Esophagus squamous epithelium (tissue), 5 donors: ENCODE measurements at regions not wholly inside any gene's neighbourhood (a gene's known extent, or its start where the extent isn't known, plus 50 kb on each side); places are given as distances from the start of the nearest gene placed in this dataset.

Experiments used
- DNase-seq: peaks from one replicate; lab custom pipeline; 2025; lab: John Stamatoyannopoulos, UW
- H3K27ac ChIP-seq, 4 donors: fragments of 200-600 bp; sonication (generic); one replicate each; pipeline ENCODE4 v1.5.1; 2016 to 2019; ENCODE audit warnings: mild to moderate bottlenecking in 1 of 4
- H3K27me3 ChIP-seq, 4 donors: fragments of 200-600 bp; sonication (generic); 1 replicate in 3 of 4; 2 replicates in 1 of 4; pipeline versions ENCODE4 v1.5.1 to v1.6.0; 2017 to 2021; ENCODE audit warnings: antibody characterized with exemption in 1 of 4
- H3K36me3 ChIP-seq, 3 donors: fragments of 200-600 bp; sonication (generic); one replicate each; pipeline ENCODE4 v1.5.1; 2016 to 2019
- H3K4me1 ChIP-seq, 3 donors: fragments of 200-600 bp; sonication (generic); one replicate each; pipeline ENCODE4 v1.5.1; 2017 to 2019
- H3K4me3 ChIP-seq, 4 donors: fragments of 200-600 bp; sonication (generic); 1 replicate in 3 of 4; 2 replicates in 1 of 4; pipeline ENCODE4 v1.5.1; 2016 to 2019; ENCODE audit warnings: mild to moderate bottlenecking in 2 of 4, moderate library complexity in 1 of 4
- H3K9me3 ChIP-seq, 3 donors: fragments of 200-600 bp; sonication (generic); one replicate each; pipeline ENCODE4 v1.5.1; 2016 to 2019
- CTCF ChIP-seq, 6 experiments: fragments of 450-650 bp in 4 of 6; fragments of 200-600 bp in 2 of 6; sonication (generic) in 2 of 6; IDR thresholded peaks; one replicate each; pipeline ENCODE4 v1.5.1; 2016 to 2019; ENCODE audit warnings: antibody characterized with exemption in 6 of 6, mild to moderate bottlenecking in 4 of 6, moderate library complexity in 4 of 6
- POLR2A ChIP-seq, 4 donors: fragments of 450-650 bp; IDR thresholded peaks; one replicate each; pipeline ENCODE4 v1.6.1; 2017; ENCODE audit warnings: antibody characterized with exemption in 4 of 4, mild to moderate bottlenecking in 4 of 4, moderate library complexity in 3 of 4
- WGBS, 2 donors: methylation state at CpG; one replicate each; pipeline ENCODE4 v1.1.5; 2018; 5-methylcytosine and 5-hydroxymethylcytosine counted together
- intact Hi-C: fragments of 100-400 bp; cut with DNase I; formaldehyde crosslinking; loops from one replicate; pipeline ENCODE4 v1.15.0; 2022
- donor health status: DM: yes; HTN: yes; CAD: no.

- peaks cover 0 to under 1% (median 0%) of the 10 kb centered on the region in 4 donors for H3K27me3 ChIP-seq
- 12 to 26% methylated on average over 2 of the region's 2 CpGs for WGBS, 2 donors
- H3K36me3 ChIP-seq = no peaks in the 10 kb centered on the region
- H3K4me1 ChIP-seq = peaks cover 0 to 7% (median 0%) of the 10 kb centered on the region in 3 donors
- intact Hi-C loops = no loop called here
- no peak overlapping the region for H3K27ac ChIP-seq
- H3K9me3 ChIP-seq = no peaks in the 10 kb centered on the region
- no peak overlapping the region for H3K4me3 ChIP-seq
- DNase-seq = no peak
- no peak for TF ChIP-seq CTCF (IDR thresholded peaks at IDR 0.05)
- no peak for TF ChIP-seq POLR2A (IDR thresholded peaks at IDR 0.05)
Observed at GRCh38 chr5:39577529-39577928, 152.7 kb upstream of the DAB2 start.

- TF ChIP-seq POLR2A (IDR thresholded peaks at IDR 0.05) (no peak), CTCF (IDR thresholded peaks at IDR 0.05) (peak in 5 of 6 experiments; percentile 43 to 69 (median 51))
- no peaks in the 10 kb centered on the region for H3K9me3 ChIP-seq
- H3K4me1 ChIP-seq = no peaks in the 10 kb centered on the region
- intact Hi-C loops = no loop called here
- peaks cover 0 to 12% (median 0%) of the 10 kb centered on the region in 4 donors for H3K27me3 ChIP-seq
- H3K36me3 ChIP-seq = no peaks in the 10 kb centered on the region
- H3K4me3 ChIP-seq = no peak overlapping the region
- no peak overlapping the region for H3K27ac ChIP-seq
- DNase-seq = no peak
- 25 to 26% methylated on average over 4 of the region's 4 CpGs for WGBS, 2 donors
Observed at GRCh38 chr5:39570403-39571027, 145.7 kb upstream of the DAB2 start.

- no peak for TF ChIP-seq POLR2A (IDR thresholded peaks at IDR 0.05)
- TF ChIP-seq CTCF (IDR thresholded peaks at IDR 0.05) = no peak
- Histone ChIP-seq H3K9me3 (no peaks in the 10 kb centered on the region), H3K4me1 (no peaks in the 10 kb centered on the region), H3K27ac (no peak overlapping the region), H3K36me3 (no peaks in the 10 kb centered on the region), H3K4me3 (no peak overlapping the region), H3K27me3 (peaks cover 0 to 12% (median 0%) of the 10 kb centered on the region in 4 donors)
- DNase-seq = no peak
- WGBS, 2 donors = 60 to 70% methylated on average over 3 of the region's 3 CpGs
- intact Hi-C loops = no loop called here
Observed at GRCh38 chr5:39569857-39570256, 145.1 kb upstream of the DAB2 start.

GRCh38 chr5:39566891-39567290 lies 142.1 kb upstream of the DAB2 start:
- intact Hi-C loops = no loop called here
- no peak for DNase-seq
- no peak overlapping the region for H3K4me3 ChIP-seq
- H3K27me3 ChIP-seq = peaks cover 0 to 10% (median 0%) of the 10 kb centered on the region in 4 donors
- no peak overlapping the region for H3K27ac ChIP-seq
- no peaks in the 10 kb centered on the region for H3K4me1 ChIP-seq
- TF ChIP-seq POLR2A (IDR thresholded peaks at IDR 0.05) = no peak
- TF ChIP-seq CTCF (IDR thresholded peaks at IDR 0.05) = no peak
- no peaks in the 10 kb centered on the region for H3K9me3 ChIP-seq
- H3K36me3 ChIP-seq = no peaks in the 10 kb centered on the region

- no peak for DNase-seq
- TF ChIP-seq CTCF (IDR thresholded peaks at IDR 0.05) (no peak), POLR2A (IDR thresholded peaks at IDR 0.05) (no peak)
- WGBS, 2 donors = 80 to 82% methylated on average over 3 of the region's 3 CpGs
- H3K36me3 ChIP-seq = no peaks in the 10 kb centered on the region
- no peaks in the 10 kb centered on the region for H3K4me1 ChIP-seq
- peaks cover 0 to 5% (median 0%) of the 10 kb centered on the region in 4 donors for H3K27me3 ChIP-seq
- intact Hi-C loops = no loop called here
- H3K27ac ChIP-seq = no peak overlapping the region
- H3K9me3 ChIP-seq = no peaks in the 10 kb centered on the region
- no peak overlapping the region for H3K4me3 ChIP-seq
Observed at GRCh38 chr5:39566029-39566428, 141.2 kb upstream of the DAB2 start.
